H9 (cell line): ENCODE measurements at regions not wholly inside any gene's neighbourhood (a gene's known extent, or its start where the extent isn't known, plus 50 kb on each side); places are given as distances from the start of the nearest gene placed in this dataset.

Experiments
- DNase-seq: peaks from one replicate; pipeline ENCODE4 v3.0.0-alpha.2; 2017
- H2AFZ ChIP-seq: one replicate; pipeline ENCODE4 v1.6.1; 2013; ENCODE audit warnings: mild to moderate bottlenecking, low read length, control low read depth, moderate library complexity
- H2AK5ac ChIP-seq: 2 replicates; pipeline ENCODE4 v1.6.1; 2013; ENCODE audit warnings: low read length, control low read depth, mixed read lengths; ENCODE audit not compliant: insufficient read length
- H2BK120ac ChIP-seq: one replicate; pipeline ENCODE4 v1.6.1; 2013; ENCODE audit warnings: low read depth, mild to moderate bottlenecking, low read length, control low read depth, inconsistent platforms; ENCODE audit not compliant: poor library complexity, severe bottlenecking
- H2BK12ac ChIP-seq: 2 replicates; pipeline ENCODE4 v1.6.1; 2013; ENCODE audit warnings: low read length, control low read depth, mixed read lengths, low read depth; ENCODE audit not compliant: insufficient read length
- H2BK15ac ChIP-seq: 2 replicates; pipeline ENCODE4 v1.6.1; 2013; ENCODE audit warnings: low read depth, low read length, control low read depth
- H2BK20ac ChIP-seq: one replicate; pipeline ENCODE4 v1.6.1; 2013; ENCODE audit warnings: low read depth, mild to moderate bottlenecking, low read length, control low read depth, inconsistent platforms; ENCODE audit not compliant: poor library complexity, severe bottlenecking
- H2BK5ac ChIP-seq: 2 replicates; pipeline ENCODE4 v1.6.1; 2013; ENCODE audit warnings: low read length, control low read depth, mixed read lengths; ENCODE audit not compliant: insufficient read length
- H3K14ac ChIP-seq: 2 replicates; pipeline ENCODE4 v1.6.1; 2013; ENCODE audit warnings: low read length, control low read depth; ENCODE audit not compliant: insufficient read depth
- H3K18ac ChIP-seq: 2 replicates; pipeline ENCODE4 v1.6.1; 2013; ENCODE audit warnings: low read depth, mild to moderate bottlenecking, mixed read lengths, low read length, control low read depth; ENCODE audit not compliant: insufficient read length
- H3K23ac ChIP-seq: 2 replicates; pipeline ENCODE4 v1.6.1; 2013; ENCODE audit warnings: low read length, control low read depth, mixed read lengths, low read depth; ENCODE audit not compliant: insufficient read length
- H3K23me2 ChIP-seq: 2 replicates; pipeline ENCODE4 v1.6.1; 2013; ENCODE audit warnings: low read depth, mild to moderate bottlenecking, mixed read lengths, low read length, control low read depth; ENCODE audit not compliant: insufficient read length, poor library complexity, severe bottlenecking
- H3K27ac ChIP-seq: 2 replicates; pipeline ENCODE4 v1.5.1; 2013; ENCODE audit warnings: low read length, control low read depth, mixed read lengths, low read depth; ENCODE audit not compliant: insufficient read length
- H3K27me3 ChIP-seq: 2 replicates; pipeline ENCODE4 v1.6.1; 2013; ENCODE audit warnings: low read length, control low read depth, inconsistent platforms; ENCODE audit not compliant: insufficient read depth
- H3K4ac ChIP-seq: 2 replicates; pipeline ENCODE4 v1.6.1; 2013; ENCODE audit warnings: low read depth, mild to moderate bottlenecking, control low read depth, inconsistent platforms, low read length, moderate library complexity
- H3K4me1 ChIP-seq: 2 replicates; pipeline ENCODE4 v1.6.1; 2013; ENCODE audit warnings: low read length, control low read depth, inconsistent platforms; ENCODE audit not compliant: insufficient read depth
- H3K4me2 ChIP-seq: 2 replicates; pipeline ENCODE4 v1.6.1; 2013; ENCODE audit warnings: low read length, control low read depth, mixed read lengths; ENCODE audit not compliant: insufficient read length, insufficient read depth
- H3K56ac ChIP-seq: 2 replicates; pipeline ENCODE4 v1.6.1; 2013; ENCODE audit warnings: low read depth, mild to moderate bottlenecking, mixed read lengths, low read length, control low read depth; ENCODE audit not compliant: insufficient read length
- H3K79me1 ChIP-seq: 2 replicates; pipeline ENCODE4 v1.6.1; 2013; ENCODE audit warnings: low read depth, mild to moderate bottlenecking, moderate library complexity, low read length, control low read depth, inconsistent platforms; ENCODE audit not compliant: insufficient read depth, poor library complexity, severe bottlenecking
- H3K79me2 ChIP-seq: 2 replicates; pipeline ENCODE4 v1.6.1; 2013; ENCODE audit warnings: low read length, control low read depth, inconsistent platforms; ENCODE audit not compliant: insufficient read depth
- H3K9ac ChIP-seq: 2 replicates; pipeline ENCODE4 v1.6.1; 2013; ENCODE audit warnings: low read length, control low read depth, mixed read lengths; ENCODE audit not compliant: insufficient read length; ENCODE audit errors: extremely low read depth
- H3K9me3 ChIP-seq: one replicate; pipeline ENCODE4 v1.6.1; 2013; ENCODE audit warnings: low read depth, low read length, inconsistent platforms; ENCODE audit not compliant: control insufficient read depth
- H3T11ph ChIP-seq: one replicate; pipeline ENCODE4 v1.6.1; 2013; ENCODE audit warnings: mild to moderate bottlenecking, low read length, control low read depth, inconsistent platforms
- H4K20me1 ChIP-seq: one replicate; pipeline ENCODE4 v1.6.1; 2013; ENCODE audit not compliant: control insufficient read depth, insufficient read length, insufficient read depth
- H4K5ac ChIP-seq: 2 replicates; pipeline ENCODE4 v1.6.1; 2013; ENCODE audit warnings: low read depth, mild to moderate bottlenecking, mixed read lengths, low read length, control low read depth; ENCODE audit not compliant: insufficient read length
- H4K8ac ChIP-seq: replicated peaks from 2 replicates; pipeline ENCODE4 v1.6.1; 2013; ENCODE audit warnings: low read length, control low read depth, mixed read lengths, low read depth; ENCODE audit not compliant: insufficient read length
- H4K91ac ChIP-seq: 2 replicates; pipeline ENCODE4 v1.6.1; 2013; ENCODE audit warnings: low read depth, mild to moderate bottlenecking, moderate library complexity, mixed read lengths, low read length, control low read depth; ENCODE audit not compliant: insufficient read length
- H3K27ac Mint-ChIP-seq, 3 experiments: 2 replicates in 2 of 3; 3 replicates in 1 of 3; pipeline ENCODE4 v1.8.0; 2020 to 2021; ENCODE audit warnings: mixed read lengths in 3 of 3, mild to moderate bottlenecking in 1 of 3, moderate library complexity in 1 of 3
- H3K27me3 Mint-ChIP-seq: 2 replicates; pipeline ENCODE4 v1.8.0; 2021; ENCODE audit warnings: low read depth, mild to moderate bottlenecking, moderate library complexity, mixed read lengths
- H3K36me3 Mint-ChIP-seq, 3 experiments: 2 replicates in 2 of 3; 3 replicates in 1 of 3; pipeline ENCODE4 v1.8.0; 2020 to 2021; ENCODE audit warnings: low read depth in 3 of 3, mixed read lengths in 3 of 3; ENCODE audit not compliant: insufficient read depth in 1 of 3
- H3K4me1 Mint-ChIP-seq, 2 experiments: 2 replicates each; pipeline ENCODE4 v1.8.0; 2020; ENCODE audit warnings: mixed read lengths in 2 of 2
- H3K4me3 Mint-ChIP-seq, 2 experiments: 2 replicates in 1 of 2; 3 replicates in 1 of 2; pipeline ENCODE4 v1.8.0; 2020 to 2021; ENCODE audit warnings: mild to moderate bottlenecking in 2 of 2, mixed read lengths in 2 of 2, moderate library complexity in 1 of 2
- H3K9me3 Mint-ChIP-seq, 2 experiments: 2 replicates in 1 of 2; 3 replicates in 1 of 2; pipeline ENCODE4 v1.8.0; 2020; ENCODE audit warnings: mild to moderate bottlenecking in 2 of 2, mixed read lengths in 2 of 2, moderate library complexity in 1 of 2
- WGBS: extraction: QIAGEN DNeasy Blood & Tissue Kit; methylation state at CpG from one replicate; pipeline ENCODE4 v1.1.7; 2013; ENCODE audit warnings: missing lambda C conversion rate, low lambda C conversion rate, mixed read lengths; ENCODE audit not compliant: insufficient read length; ENCODE audit errors: extremely low coverage; 5-methylcytosine and 5-hydroxymethylcytosine counted together
- TF ChIP-seq, protein P1 (sequence below): fragments of 200-600 bp; sonication (generic); conservative IDR thresholded peaks from 3 replicates; pipeline ENCODE4 v1.8.0; 2021; ENCODE audit warnings: antibody characterized with exemption, mild to moderate bottlenecking

DNA sequence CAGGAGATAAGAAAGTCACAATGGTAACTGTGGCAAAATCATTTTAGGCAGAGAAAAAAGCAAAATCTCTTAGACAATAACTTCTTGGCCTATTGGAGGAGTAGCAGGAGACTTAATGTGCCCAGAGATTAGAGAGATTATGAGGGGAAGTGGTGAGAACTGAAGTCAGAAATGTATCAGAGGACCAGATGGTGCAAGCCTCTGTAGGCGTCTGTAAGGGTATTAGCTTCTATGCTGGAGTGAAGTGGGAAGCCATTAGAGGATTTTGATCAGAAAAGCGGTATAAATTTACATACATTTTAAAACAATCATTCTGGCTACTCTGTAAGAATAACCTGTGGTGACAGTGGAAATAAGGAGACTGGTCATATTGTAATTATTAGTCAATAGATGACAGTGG, 236.7 kb downstream of the FAT4 start:
- H3K27ac ChIP-seq, result no peak overlapping the region
- no peak overlapping the region for H2BK120ac ChIP-seq
- no peak overlapping the region for H3K56ac ChIP-seq
- H3K23ac ChIP-seq, result no peak overlapping the region
- H2BK12ac ChIP-seq, result no peak overlapping the region
- no peak overlapping the region for H2AFZ ChIP-seq
- no peak overlapping the region for H4K5ac ChIP-seq
- no peak overlapping the region for H3K18ac ChIP-seq
- H2BK20ac ChIP-seq, result no peak overlapping the region
- H3K9ac ChIP-seq, result no peak overlapping the region
- Mint-ChIP-seq H3K9me3 (peaks cover 4 to 8% of the 10 kb centered on the region in 2 experiments; a peak in 4 of 5 replicates), H3K4me3 (no peak overlapping the region), H3K27ac (no peak overlapping the region), H3K36me3 (peaks cover 5 to 28% (median 5%) of the 10 kb centered on the region in 3 experiments; a peak in 5 of 7 replicates), H3K4me1 (peaks cover 0 to 3% of the 10 kb centered on the region in 2 experiments; a peak in 1 of 4 replicates), H3K27me3 (no peaks in the 10 kb centered on the region)
- no peaks in the 10 kb centered on the region for H3K9me3 ChIP-seq
- H2AK5ac ChIP-seq, result no peak overlapping the region
- no peak overlapping the region for H4K91ac ChIP-seq
- no peaks in the 10 kb centered on the region for H3K27me3 ChIP-seq
- no peaks in the 10 kb centered on the region for H3K79me1 ChIP-seq
- H2BK15ac ChIP-seq, result no peak overlapping the region
- no peak overlapping the region for H3K4ac ChIP-seq
- H3T11ph ChIP-seq, result no peak overlapping the region
- no peaks in the 10 kb centered on the region for H3K79me2 ChIP-seq
- WGBS, result no CpG with 5 or more reads among the region's 2 CpGs
- H3K14ac ChIP-seq, result no peak overlapping the region
- no peak overlapping the region for H4K8ac ChIP-seq
- H2BK5ac ChIP-seq, result no peak overlapping the region
- no peak overlapping the region for H3K4me2 ChIP-seq
- H3K4me1 ChIP-seq, result no peaks in the 10 kb centered on the region
- H4K20me1 ChIP-seq, result peaks cover 3% of the 10 kb centered on the region
- DNase-seq, result no peak
- no peaks in the 10 kb centered on the region for H3K23me2 ChIP-seq
- TF ChIP-seq, protein P1, sequence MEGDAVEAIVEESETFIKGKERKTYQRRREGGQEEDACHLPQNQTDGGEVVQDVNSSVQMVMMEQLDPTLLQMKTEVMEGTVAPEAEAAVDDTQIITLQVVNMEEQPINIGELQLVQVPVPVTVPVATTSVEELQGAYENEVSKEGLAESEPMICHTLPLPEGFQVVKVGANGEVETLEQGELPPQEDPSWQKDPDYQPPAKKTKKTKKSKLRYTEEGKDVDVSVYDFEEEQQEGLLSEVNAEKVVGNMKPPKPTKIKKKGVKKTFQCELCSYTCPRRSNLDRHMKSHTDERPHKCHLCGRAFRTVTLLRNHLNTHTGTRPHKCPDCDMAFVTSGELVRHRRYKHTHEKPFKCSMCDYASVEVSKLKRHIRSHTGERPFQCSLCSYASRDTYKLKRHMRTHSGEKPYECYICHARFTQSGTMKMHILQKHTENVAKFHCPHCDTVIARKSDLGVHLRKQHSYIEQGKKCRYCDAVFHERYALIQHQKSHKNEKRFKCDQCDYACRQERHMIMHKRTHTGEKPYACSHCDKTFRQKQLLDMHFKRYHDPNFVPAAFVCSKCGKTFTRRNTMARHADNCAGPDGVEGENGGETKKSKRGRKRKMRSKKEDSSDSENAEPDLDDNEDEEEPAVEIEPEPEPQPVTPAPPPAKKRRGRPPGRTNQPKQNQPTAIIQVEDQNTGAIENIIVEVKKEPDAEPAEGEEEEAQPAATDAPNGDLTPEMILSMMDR, result no peak
